B cell (primary cell): ENCODE measurements at regions not wholly inside any gene's neighbourhood (a gene's known extent, or its start where the extent isn't known, plus 50 kb on each side); places are given as distances from the start of the nearest gene placed in this dataset.
"Not testable (repeated sequence)": the region's sequence is repeated elsewhere in the genome, so short reads cannot be mapped to it uniquely, and the experiment has no call there.

Experiments used
- ATAC-seq: fragments of 200-7000 bp; cut with Tn5 transposase; one replicate; pipeline ENCODE4 v1.10.0; 2021; ENCODE audit warnings: low read depth, mild to moderate bottlenecking, moderate number of reproducible peaks, moderate library complexity
- CTCF ChIA-PET: fragments of 350-600 bp; sonication (Branson Sonifier 250); formaldehyde crosslinking; loops from one replicate; lab custom pipeline; 2021; ENCODE audit warnings: antibody characterized with exemption, inconsistent platforms; lab: Charles Lee
- POLR2A ChIA-PET: fragments of 350-600 bp; sonication (Branson Sonifier 250); formaldehyde crosslinking; loops from one replicate; lab custom pipeline; 2021; ENCODE audit warnings: antibody characterized with exemption; lab: Charles Lee
- DNase-seq: peaks from one replicate; pipeline ENCODE4 v3.0.0; 2013
- H2AFZ ChIP-seq: 2 replicates; pipeline ENCODE4 v1.6.1; 2012; ENCODE audit warnings: mild to moderate bottlenecking, low read depth, low read length; ENCODE audit not compliant: insufficient read depth, poor library complexity, severe bottlenecking
- H3K27ac ChIP-seq, 2 donors: 1 replicate in 1 of 2; 2 replicates in 1 of 2; pipeline ENCODE4 v1.5.1; 2012 to 2013; ENCODE audit warnings: low read length in 2 of 2, mild to moderate bottlenecking in 2 of 2, moderate library complexity in 1 of 2
- H3K27me3 ChIP-seq, 4 experiments: fragments of 200-600 bp in 1 of 4; sonication (generic) in 1 of 4; replicated peaks in 1 of 4; 1 replicate in 2 of 4; 2 replicates in 2 of 4; pipeline versions ENCODE4 v1.6.1 to v1.7.0; 2013 to 2016; ENCODE audit warnings: low read length in 3 of 4, mild to moderate bottlenecking in 2 of 4, mixed read lengths in 1 of 4, moderate library complexity in 1 of 4; ENCODE audit not compliant: insufficient read depth in 4 of 4, control insufficient read depth in 3 of 4; ENCODE audit errors: control extremely low read depth in 1 of 4
- H3K36me3 ChIP-seq, 2 experiments: replicated peaks in 1 of 2; 1 replicate in 1 of 2; 2 replicates in 1 of 2; pipeline versions ENCODE4 v1.6.1 to v1.7.1; 2013; ENCODE audit warnings: low read length in 1 of 2; ENCODE audit not compliant: insufficient read depth in 2 of 2, control insufficient read depth in 1 of 2; ENCODE audit errors: control extremely low read depth in 1 of 2, extremely low read depth in 1 of 2
- H3K4me1 ChIP-seq, 2 donors: fragments of 200-600 bp in 1 of 2; sonication (generic) in 1 of 2; 1 replicate in 1 of 2; 2 replicates in 1 of 2; pipeline versions ENCODE4 v1.5.1 to v1.6.1; 2013 to 2017; ENCODE audit warnings: low read length in 2 of 2; ENCODE audit not compliant: control insufficient read depth in 2 of 2, insufficient read depth in 2 of 2
- H3K4me2 ChIP-seq: replicated peaks from 2 replicates; pipeline ENCODE3; 2012; ENCODE audit warnings: mild to moderate bottlenecking, low read depth, low read length; ENCODE audit not compliant: poor library complexity, severe bottlenecking
- H3K4me3 ChIP-seq, 5 experiments: fragments of 200-600 bp in 1 of 5; sonication (generic) in 1 of 5; 1 replicate in 3 of 5; 2 replicates in 2 of 5; pipeline versions ENCODE4 v1.5.1 to v1.7.0; 2011 to 2016; ENCODE audit warnings: low read length in 4 of 5, mild to moderate bottlenecking in 4 of 5, low read depth in 2 of 5, control low read depth in 1 of 5, moderate library complexity in 1 of 5; ENCODE audit not compliant: insufficient read depth in 1 of 5; ENCODE audit errors: control extremely low read depth in 1 of 5, extremely low read depth in 1 of 5
- H3K79me2 ChIP-seq: fragments of 200-600 bp; sonication (generic); one replicate; pipeline ENCODE4 v1.6.0; 2016; ENCODE audit warnings: low read length; ENCODE audit not compliant: control insufficient read depth, insufficient read depth
- H3K9ac ChIP-seq: fragments of 200-600 bp; sonication (generic); 2 replicates; pipeline ENCODE4 v1.6.1; 2017; ENCODE audit warnings: mild to moderate bottlenecking, low read length, moderate library complexity
- H3K9me3 ChIP-seq, 3 donors: one replicate each; pipeline versions ENCODE4 v1.6.1 to v1.7.1; 2013; ENCODE audit warnings: low read length in 2 of 3; ENCODE audit not compliant: control insufficient read depth in 2 of 3, insufficient read depth in 1 of 3; ENCODE audit errors: control extremely low read depth in 1 of 3
- H4K20me1 ChIP-seq: 2 replicates; pipeline ENCODE4 v1.6.0; 2012; ENCODE audit warnings: mild to moderate bottlenecking, low read length; ENCODE audit not compliant: insufficient read depth, control insufficient read depth, poor library complexity, severe bottlenecking
- H3K27ac Mint-ChIP-seq: one replicate; pipeline ENCODE4 v1.8.0; 2021; ENCODE audit warnings: mixed read lengths
- H3K27me3 Mint-ChIP-seq: one replicate; pipeline ENCODE4 v1.8.0; 2021; ENCODE audit warnings: mixed read lengths
- H3K4me1 Mint-ChIP-seq: one replicate; pipeline ENCODE4 v1.8.0; 2021; ENCODE audit warnings: mixed read lengths
- H3K4me3 Mint-ChIP-seq: one replicate; pipeline ENCODE4 v1.8.0; 2021; ENCODE audit warnings: mixed read lengths
- H3K9me3 Mint-ChIP-seq: one replicate; pipeline ENCODE4 v1.8.0; 2022; ENCODE audit warnings: mixed read lengths; ENCODE audit not compliant: insufficient read depth
- EZH2 ChIP-seq: IDR thresholded peaks from 2 replicates; pipeline ENCODE4 v1.6.1; 2012; ENCODE audit warnings: borderline replicate concordance, low read depth, mild to moderate bottlenecking, moderate library complexity, low read length; ENCODE audit not compliant: insufficient read depth, poor library complexity, severe bottlenecking
- WGBS: methylation state at CpG from one replicate; pipeline ENCODE4 v1.1.5; 2013; ENCODE audit warnings: missing lambda C conversion rate; ENCODE audit not compliant: insufficient coverage; 5-methylcytosine and 5-hydroxymethylcytosine counted together
- intact Hi-C: fragments of 100-400 bp; cut with micrococcal nuclease; formaldehyde crosslinking; loops from one replicate; pipeline ENCODE4 v1.10.0; 2022
- TF ChIP-seq, protein P1 (sequence below): fragments of 200-600 bp; IDR thresholded peaks from one replicate; pipeline ENCODE4 v1.8.0; 2022; ENCODE audit warnings: antibody characterized with exemption, mild to moderate bottlenecking

DNA sequence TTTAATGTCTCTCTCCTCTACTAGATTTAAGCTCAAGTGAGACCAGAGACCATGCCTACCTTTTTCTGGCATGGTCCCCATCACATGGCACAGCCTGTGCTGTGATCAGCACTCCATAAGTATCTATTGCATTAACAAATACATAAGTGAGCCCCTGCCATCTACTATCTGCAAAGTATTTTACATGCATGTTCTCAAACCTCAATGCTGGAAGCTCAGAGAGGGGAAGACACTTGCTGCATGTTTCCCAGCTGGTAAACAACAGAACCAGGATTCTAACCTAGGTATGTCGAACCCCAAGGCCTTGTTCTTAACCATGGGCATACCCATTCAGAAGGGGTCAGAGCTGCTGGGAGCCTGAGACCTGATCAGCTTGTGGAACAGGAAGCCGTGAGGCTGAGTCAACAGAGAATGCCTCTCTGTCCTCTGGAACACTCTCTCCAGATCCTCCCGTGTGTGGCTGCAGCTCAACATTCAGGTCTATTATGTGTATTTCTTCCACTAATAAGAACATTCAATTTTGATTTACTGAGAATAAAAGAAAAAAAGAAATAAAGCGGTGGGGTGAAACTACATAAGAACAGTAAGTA is 232.5 kb upstream of the MSX2 start:
- no peak for DNase-seq
- Mint-ChIP-seq H3K4me1 (no peaks in the 10 kb centered on the region), H3K4me3 (no peak overlapping the region), H3K9me3 (peaks cover 3% of the 10 kb centered on the region), H3K27ac (no peak overlapping the region), H3K27me3 (peaks cover 4% of the 10 kb centered on the region)
- no peak for TF ChIP-seq EZH2
- TF ChIP-seq, protein P1, sequence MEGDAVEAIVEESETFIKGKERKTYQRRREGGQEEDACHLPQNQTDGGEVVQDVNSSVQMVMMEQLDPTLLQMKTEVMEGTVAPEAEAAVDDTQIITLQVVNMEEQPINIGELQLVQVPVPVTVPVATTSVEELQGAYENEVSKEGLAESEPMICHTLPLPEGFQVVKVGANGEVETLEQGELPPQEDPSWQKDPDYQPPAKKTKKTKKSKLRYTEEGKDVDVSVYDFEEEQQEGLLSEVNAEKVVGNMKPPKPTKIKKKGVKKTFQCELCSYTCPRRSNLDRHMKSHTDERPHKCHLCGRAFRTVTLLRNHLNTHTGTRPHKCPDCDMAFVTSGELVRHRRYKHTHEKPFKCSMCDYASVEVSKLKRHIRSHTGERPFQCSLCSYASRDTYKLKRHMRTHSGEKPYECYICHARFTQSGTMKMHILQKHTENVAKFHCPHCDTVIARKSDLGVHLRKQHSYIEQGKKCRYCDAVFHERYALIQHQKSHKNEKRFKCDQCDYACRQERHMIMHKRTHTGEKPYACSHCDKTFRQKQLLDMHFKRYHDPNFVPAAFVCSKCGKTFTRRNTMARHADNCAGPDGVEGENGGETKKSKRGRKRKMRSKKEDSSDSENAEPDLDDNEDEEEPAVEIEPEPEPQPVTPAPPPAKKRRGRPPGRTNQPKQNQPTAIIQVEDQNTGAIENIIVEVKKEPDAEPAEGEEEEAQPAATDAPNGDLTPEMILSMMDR, result no peak
- no peak overlapping the region for H3K27ac ChIP-seq
- 96% methylated on average over 3 of the region's 4 CpGs for WGBS
- no peaks in the 10 kb centered on the region for H3K36me3 ChIP-seq
- H3K9me3 ChIP-seq, result peaks cover 0 to 9% (median 0%) of the 10 kb centered on the region in 3 donors
- H3K4me3 ChIP-seq, result no peak overlapping the region
- POLR2A ChIA-PET, result no interaction called here
- H3K4me2 ChIP-seq, result no peak overlapping the region
- no peaks in the 10 kb centered on the region for H4K20me1 ChIP-seq
- no peak overlapping the region for H2AFZ ChIP-seq
- H3K79me2 ChIP-seq, result no peaks in the 10 kb centered on the region
- intact Hi-C loops, result no loop called here
- H3K9ac ChIP-seq, result no peak overlapping the region
- CTCF ChIA-PET, result no interaction called here
- ATAC-seq, result no peak
- no peaks in the 10 kb centered on the region for H3K4me1 ChIP-seq
- no peaks in the 10 kb centered on the region for H3K27me3 ChIP-seq

DNA sequence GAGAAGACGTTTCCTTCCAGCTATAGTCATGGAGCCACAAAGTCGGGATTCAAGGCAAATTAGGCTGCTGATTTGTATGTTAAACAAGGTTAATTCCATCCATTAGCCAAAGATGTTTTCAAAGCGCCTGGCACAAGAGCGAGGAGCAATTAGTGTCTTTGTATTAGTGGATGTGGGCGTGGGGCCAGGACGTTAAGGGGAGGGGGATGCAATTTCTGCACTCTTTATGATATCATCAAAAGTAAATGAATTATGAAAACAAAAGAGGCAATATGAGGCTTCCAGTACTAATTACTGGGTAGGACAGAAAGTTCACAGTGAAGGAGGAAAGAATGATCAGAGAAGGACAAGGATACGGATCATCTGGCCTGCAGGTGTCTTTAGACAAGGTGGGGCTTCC is 230.9 kb upstream of the MSX2 start:
- Mint-ChIP-seq H3K27me3 (peaks cover 4% of the 10 kb centered on the region), H3K9me3 (peaks cover 8% of the 10 kb centered on the region), H3K4me3 (no peak overlapping the region), H3K27ac (no peak overlapping the region), H3K4me1 (no peaks in the 10 kb centered on the region)
- no peak for TF ChIP-seq EZH2
- TF ChIP-seq, protein P1, result no peak
- no peaks in the 10 kb centered on the region for H4K20me1 ChIP-seq
- H3K27ac ChIP-seq, result no peak overlapping the region
- ChIA-PET CTCF (no interaction called here), POLR2A (no interaction called here)
- ATAC-seq (no peak), DNase-seq (no peak)
- H3K27me3 ChIP-seq, result no peaks in the 10 kb centered on the region
- intact Hi-C loops, result no loop called here
- H3K9me3 ChIP-seq, result peaks cover 0 to 9% (median 4%) of the 10 kb centered on the region in 3 donors
- no peaks in the 10 kb centered on the region for H3K4me1 ChIP-seq
- H2AFZ ChIP-seq, result no peak overlapping the region
- H3K79me2 ChIP-seq, result no peaks in the 10 kb centered on the region
- H3K4me3 ChIP-seq, result no peak overlapping the region
- WGBS, result 90% methylated on average over 2 of the region's 7 CpGs
- H3K36me3 ChIP-seq, result no peaks in the 10 kb centered on the region
- H3K4me2 ChIP-seq, result no peak overlapping the region
- no peak overlapping the region for H3K9ac ChIP-seq

DNA sequence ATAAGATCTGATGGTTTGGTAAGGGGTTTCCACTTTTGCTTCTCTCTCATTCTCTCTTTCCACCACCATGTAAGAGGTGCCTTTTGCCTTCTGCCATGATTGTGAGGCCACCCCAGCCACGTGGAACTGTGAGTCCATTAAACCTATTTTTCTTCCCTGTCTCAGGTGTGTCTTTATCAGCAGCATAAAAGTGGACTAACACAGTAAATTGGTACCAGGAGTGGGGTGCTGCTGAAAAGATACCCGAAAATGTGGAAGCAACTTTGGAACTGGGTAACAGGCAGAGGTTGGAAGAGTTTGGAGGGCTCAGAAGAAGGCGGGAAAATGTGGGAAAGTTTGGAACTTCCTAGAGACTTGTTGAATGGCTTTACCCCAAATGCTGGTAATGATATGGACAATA is 226.4 kb upstream of the MSX2 start:
- H3K4me3 Mint-ChIP-seq, H3K4me1 Mint-ChIP-seq, POLR2A ChIA-PET, H4K20me1 ChIP-seq, H3K9ac ChIP-seq, H3K4me3 ChIP-seq, DNase-seq, H3K27me3 ChIP-seq, H3K36me3 ChIP-seq, H3K27ac ChIP-seq, CTCF ChIA-PET, intact Hi-C loops, H3K79me2 ChIP-seq, H3K4me1 ChIP-seq, H3K4me2 ChIP-seq, H3K27ac Mint-ChIP-seq, ATAC-seq, H2AFZ ChIP-seq, H3K27me3 Mint-ChIP-seq: not testable (repeated sequence)
- peaks cover 12% of the 10 kb centered on the region for H3K9me3 Mint-ChIP-seq
- peaks cover 0 to 12% (median 6%) of the 10 kb centered on the region in 3 donors for H3K9me3 ChIP-seq
- 78% methylated on average over 3 of the region's 3 CpGs for WGBS
